ENCODE measurements at regions not wholly inside any gene's neighbourhood (a gene's known extent, or its start where the extent isn't known, plus 50 kb on each side); places are given as distances from the start of the nearest gene placed in this dataset.

GRCh38 chr6:149169761-149170511 is 147.6 kb upstream of the TAB2 start:
- DNase-seq (ENCODE audit: low spot score) = no peak
- TF ChIP-seq, protein P1, sequence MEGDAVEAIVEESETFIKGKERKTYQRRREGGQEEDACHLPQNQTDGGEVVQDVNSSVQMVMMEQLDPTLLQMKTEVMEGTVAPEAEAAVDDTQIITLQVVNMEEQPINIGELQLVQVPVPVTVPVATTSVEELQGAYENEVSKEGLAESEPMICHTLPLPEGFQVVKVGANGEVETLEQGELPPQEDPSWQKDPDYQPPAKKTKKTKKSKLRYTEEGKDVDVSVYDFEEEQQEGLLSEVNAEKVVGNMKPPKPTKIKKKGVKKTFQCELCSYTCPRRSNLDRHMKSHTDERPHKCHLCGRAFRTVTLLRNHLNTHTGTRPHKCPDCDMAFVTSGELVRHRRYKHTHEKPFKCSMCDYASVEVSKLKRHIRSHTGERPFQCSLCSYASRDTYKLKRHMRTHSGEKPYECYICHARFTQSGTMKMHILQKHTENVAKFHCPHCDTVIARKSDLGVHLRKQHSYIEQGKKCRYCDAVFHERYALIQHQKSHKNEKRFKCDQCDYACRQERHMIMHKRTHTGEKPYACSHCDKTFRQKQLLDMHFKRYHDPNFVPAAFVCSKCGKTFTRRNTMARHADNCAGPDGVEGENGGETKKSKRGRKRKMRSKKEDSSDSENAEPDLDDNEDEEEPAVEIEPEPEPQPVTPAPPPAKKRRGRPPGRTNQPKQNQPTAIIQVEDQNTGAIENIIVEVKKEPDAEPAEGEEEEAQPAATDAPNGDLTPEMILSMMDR (IDR thresholded peaks at IDR 0.05; ENCODE audit: poor library complexity) = no peak
- TF ChIP-seq EZH2 (IDR thresholded peaks at IDR 0.05; ENCODE audit: borderline replicate concordance) = no peak
- no peak for TF ChIP-seq EZH2phosphoT487 (IDR thresholded peaks at IDR 0.05; ENCODE audit: low read depth, severe bottlenecking, unreplicated experiment)
- Histone ChIP-seq H4K20me1 (ENCODE audit: insufficient read depth, poor library complexity, severe bottlenecking) (no peaks in the 10 kb centered on the region), H3K36me3 (replicated peaks; ENCODE audit: insufficient read depth, low read depth) (no peaks in the 10 kb centered on the region), H3K4me3 (no peak overlapping the region), H3K27ac (no peak overlapping the region), H3K79me2 (no peaks in the 10 kb centered on the region), H3K9me2 (replicated peaks; ENCODE audit: insufficient read depth) (no peaks in the 10 kb centered on the region), H2AFZ (no peak overlapping the region), H3K4me1 (ENCODE audit: insufficient read depth) (peaks cover 6% of the 10 kb centered on the region), H3K4me2 (no peak overlapping the region), H3K9me3 (ENCODE audit: low read depth) (no peaks in the 10 kb centered on the region), H3K27me3 (no peaks in the 10 kb centered on the region)
- WGBS (ENCODE audit: low lambda C conversion rate, missing lambda C conversion rate) = 81% methylated on average over 6 of the region's 6 CpGs

DNA sequence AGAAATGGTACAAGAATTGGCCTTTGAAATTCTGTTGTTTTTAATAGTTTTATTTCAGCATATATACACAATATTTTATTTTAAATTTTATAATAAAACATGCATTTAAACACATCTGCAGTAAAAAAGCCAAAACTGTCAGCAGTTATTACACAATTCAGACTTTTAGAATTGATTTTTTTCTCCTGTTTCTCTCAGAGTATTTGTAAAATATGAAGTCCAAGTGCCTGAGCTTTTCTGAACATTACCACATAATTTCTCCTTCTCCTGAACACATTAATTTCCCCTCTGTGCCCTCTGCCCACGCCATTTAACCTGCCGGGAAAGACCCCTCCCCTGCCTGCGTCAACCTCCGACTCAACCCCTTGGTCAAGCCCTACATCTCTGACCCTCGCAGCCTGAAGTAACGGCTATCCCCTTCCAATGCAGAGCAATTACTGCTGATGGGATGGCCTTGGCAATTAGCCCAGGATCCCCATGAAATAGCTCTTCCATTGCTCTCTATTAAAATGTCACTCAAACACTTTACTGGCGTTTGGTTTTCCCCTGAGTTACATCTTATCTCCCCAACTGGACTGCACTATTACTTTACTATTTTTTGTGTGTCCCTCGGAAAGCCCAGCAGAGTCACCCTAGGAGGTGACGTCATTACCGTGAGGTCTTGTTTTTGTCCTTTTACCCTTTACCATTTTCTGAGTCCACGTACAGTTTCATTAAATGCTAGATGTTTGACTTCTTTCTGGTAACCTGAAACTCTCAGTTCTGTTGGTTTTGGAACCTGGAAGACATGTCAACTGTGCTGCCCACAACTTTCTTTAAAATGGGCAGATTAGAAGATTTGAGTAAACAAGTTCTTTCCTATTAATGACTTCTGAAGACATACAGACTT is 146.7 kb upstream of the TAB2 start:
- Histone ChIP-seq H4K20me1 (ENCODE audit: insufficient read depth, poor library complexity, severe bottlenecking) (no peaks in the 10 kb centered on the region), H3K79me2 (no peaks in the 10 kb centered on the region), H3K36me3 (replicated peaks; ENCODE audit: insufficient read depth, low read depth) (no peaks in the 10 kb centered on the region), H3K9me3 (ENCODE audit: low read depth) (no peaks in the 10 kb centered on the region), H3K4me3 (no peak overlapping the region), H3K4me1 (ENCODE audit: insufficient read depth) (peaks cover 6% of the 10 kb centered on the region), H3K27me3 (no peaks in the 10 kb centered on the region), H3K4me2 (no peak overlapping the region), H3K9me2 (replicated peaks; ENCODE audit: insufficient read depth) (no peaks in the 10 kb centered on the region), H3K27ac (no peak overlapping the region), H2AFZ (no peak overlapping the region)
- TF ChIP-seq EZH2phosphoT487 (IDR thresholded peaks at IDR 0.05; ENCODE audit: low read depth, severe bottlenecking, unreplicated experiment) (no peak), EZH2 (IDR thresholded peaks at IDR 0.05; ENCODE audit: borderline replicate concordance) (no peak)
- TF ChIP-seq, protein P1 (IDR thresholded peaks at IDR 0.05; ENCODE audit: poor library complexity) = no peak
- peak; percentile 33 for DNase-seq (ENCODE audit: low spot score)
- 67% methylated on average over 11 of the region's 11 CpGs for WGBS (ENCODE audit: low lambda C conversion rate, missing lambda C conversion rate)

DNA sequence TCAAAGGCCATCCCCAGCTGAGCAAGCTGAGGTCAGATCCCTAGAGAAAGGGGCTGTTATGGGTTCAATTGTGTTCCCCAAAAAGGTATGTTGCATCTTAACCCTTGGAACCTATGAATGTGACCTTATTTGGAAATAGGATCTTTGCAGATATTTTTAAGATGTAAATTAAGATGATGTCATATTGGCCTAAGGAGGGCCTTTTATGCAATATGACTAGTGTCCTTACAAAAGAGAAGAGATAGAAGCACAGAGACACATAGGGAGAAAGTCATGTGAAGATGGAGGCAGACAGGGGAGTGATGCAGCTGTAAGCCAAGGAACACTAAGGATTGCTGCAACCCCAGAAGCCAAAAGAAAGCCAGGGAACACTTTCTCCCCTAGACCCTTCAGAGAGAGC is 144.3 kb upstream of the TAB2 start:
- no peaks in the 10 kb centered on the region for H3K4me1 ChIP-seq (ENCODE audit: insufficient read depth)
- H3K27ac ChIP-seq = no peak overlapping the region
- H3K79me2 ChIP-seq = no peaks in the 10 kb centered on the region
- TF ChIP-seq, protein P1 (IDR thresholded peaks at IDR 0.05; ENCODE audit: poor library complexity) = no peak
- TF ChIP-seq EZH2phosphoT487 (IDR thresholded peaks at IDR 0.05; ENCODE audit: low read depth, severe bottlenecking, unreplicated experiment) = no peak
- no peak for TF ChIP-seq EZH2 (IDR thresholded peaks at IDR 0.05; ENCODE audit: borderline replicate concordance)
- H3K9me2 ChIP-seq (replicated peaks; ENCODE audit: insufficient read depth) = no peaks in the 10 kb centered on the region
- H4K20me1 ChIP-seq (ENCODE audit: insufficient read depth, poor library complexity, severe bottlenecking) = no peaks in the 10 kb centered on the region
- DNase-seq (ENCODE audit: low spot score) = no peak
- H3K36me3 ChIP-seq (replicated peaks; ENCODE audit: insufficient read depth, low read depth) = no peaks in the 10 kb centered on the region
- no peaks in the 10 kb centered on the region for H3K27me3 ChIP-seq
- H2AFZ ChIP-seq = no peak overlapping the region
- no peaks in the 10 kb centered on the region for H3K9me3 ChIP-seq (ENCODE audit: low read depth)
- H3K4me3 ChIP-seq = no peak overlapping the region
- no peak overlapping the region for H3K4me2 ChIP-seq

Measured in hepatocyte (in vitro differentiated cells).